ENCODE measurements at regions not wholly inside any gene's neighbourhood (a gene's known extent, or its start where the extent isn't known, plus 50 kb on each side); places are given as distances from the start of the nearest gene placed in this dataset.
A peak's percentile ranks its signal among the peaks of the same experiment; 100 is the strongest.

DNA sequence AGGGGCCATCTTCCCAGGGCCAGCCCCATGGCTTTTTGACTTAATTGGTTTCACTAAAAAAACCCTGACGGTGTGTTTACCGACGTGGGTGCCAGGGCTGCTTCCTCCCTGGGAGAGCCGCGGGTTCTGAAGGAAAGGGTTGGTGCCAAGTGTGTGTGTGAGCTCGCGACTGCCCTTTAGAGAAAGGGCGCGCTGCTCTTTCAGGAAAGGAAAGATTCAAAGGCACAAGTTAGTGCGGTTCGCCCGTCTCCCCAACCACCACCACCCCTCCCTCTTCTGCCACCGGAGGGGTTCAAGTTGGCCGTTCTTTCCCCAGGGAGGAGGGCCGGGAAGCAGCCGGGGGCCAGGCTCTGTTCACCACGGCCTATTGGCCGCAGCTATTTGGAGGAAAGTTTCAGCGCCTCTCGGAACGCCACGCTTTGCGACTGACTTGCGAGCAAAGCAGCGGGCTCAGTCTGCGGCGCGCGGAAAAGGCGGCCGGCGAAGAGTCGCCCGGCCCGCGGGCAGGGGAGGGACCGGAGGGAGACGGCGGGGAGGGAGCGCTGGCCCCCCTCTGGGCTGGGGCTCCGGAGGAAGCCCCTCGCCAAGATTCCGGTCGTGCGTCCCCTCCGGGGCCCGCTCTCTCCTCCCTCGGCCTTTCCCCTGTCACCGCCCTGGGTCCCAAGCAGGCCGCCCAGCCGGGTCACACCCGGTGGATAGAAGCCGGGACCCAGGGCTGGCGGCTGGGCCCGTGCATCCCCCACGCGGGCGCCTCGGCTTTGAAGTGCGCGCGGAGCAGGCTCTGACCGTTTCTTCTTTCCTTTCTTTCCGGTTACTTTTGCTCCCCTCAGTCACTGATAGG, 165.9 kb upstream of the PPP1R3A start:
- H3K4me1 ChIP-seq = peaks cover 0 to 10% (median 4%) of the 10 kb centered on the region in 4 donors
- H3K9me3 ChIP-seq = no peaks in the 10 kb centered on the region
- no peaks in the 10 kb centered on the region for H3K27me3 ChIP-seq
- no peaks in the 10 kb centered on the region for H3K36me3 ChIP-seq
- H3K4me3 ChIP-seq = peak overlapping the region; percentile 51 to 91 (median 75)
- H3K27ac ChIP-seq = peak overlapping the region; percentile 68 to 98 (median 91)
- DNase-seq = peak in 2 of 3 donors; percentile 60 to 75
- peak; percentile 12 to 37 for TF ChIP-seq POLR2A (IDR thresholded peaks at IDR 0.05)
- TF ChIP-seq, protein P1, sequence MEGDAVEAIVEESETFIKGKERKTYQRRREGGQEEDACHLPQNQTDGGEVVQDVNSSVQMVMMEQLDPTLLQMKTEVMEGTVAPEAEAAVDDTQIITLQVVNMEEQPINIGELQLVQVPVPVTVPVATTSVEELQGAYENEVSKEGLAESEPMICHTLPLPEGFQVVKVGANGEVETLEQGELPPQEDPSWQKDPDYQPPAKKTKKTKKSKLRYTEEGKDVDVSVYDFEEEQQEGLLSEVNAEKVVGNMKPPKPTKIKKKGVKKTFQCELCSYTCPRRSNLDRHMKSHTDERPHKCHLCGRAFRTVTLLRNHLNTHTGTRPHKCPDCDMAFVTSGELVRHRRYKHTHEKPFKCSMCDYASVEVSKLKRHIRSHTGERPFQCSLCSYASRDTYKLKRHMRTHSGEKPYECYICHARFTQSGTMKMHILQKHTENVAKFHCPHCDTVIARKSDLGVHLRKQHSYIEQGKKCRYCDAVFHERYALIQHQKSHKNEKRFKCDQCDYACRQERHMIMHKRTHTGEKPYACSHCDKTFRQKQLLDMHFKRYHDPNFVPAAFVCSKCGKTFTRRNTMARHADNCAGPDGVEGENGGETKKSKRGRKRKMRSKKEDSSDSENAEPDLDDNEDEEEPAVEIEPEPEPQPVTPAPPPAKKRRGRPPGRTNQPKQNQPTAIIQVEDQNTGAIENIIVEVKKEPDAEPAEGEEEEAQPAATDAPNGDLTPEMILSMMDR (IDR thresholded peaks at IDR 0.05) = no peak

DNA sequence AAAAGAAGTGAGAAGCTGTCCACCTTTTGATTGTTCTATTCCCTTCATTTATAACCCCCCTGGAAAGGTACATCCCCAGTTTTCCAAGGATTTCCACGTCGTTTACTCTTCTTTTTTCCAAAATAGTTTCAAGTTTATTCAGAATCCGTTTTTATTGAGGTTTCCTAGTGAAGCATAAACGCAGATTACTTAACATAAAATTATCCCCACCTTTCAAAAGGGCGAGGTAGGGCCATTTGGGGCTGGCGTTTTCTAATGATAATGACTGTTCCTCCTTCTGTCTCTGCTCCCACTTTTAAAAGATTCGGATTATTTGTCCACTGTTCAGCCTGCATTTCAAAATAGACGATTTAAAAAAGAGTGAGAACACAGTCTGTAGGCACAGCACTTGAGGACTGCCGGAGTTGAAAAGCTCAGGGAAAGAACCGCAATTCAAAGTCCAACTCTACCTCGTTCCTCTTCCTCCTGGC, 165.2 kb upstream of the PPP1R3A start:
- Histone ChIP-seq H3K4me1 (peaks cover 0 to 10% (median 4%) of the 10 kb centered on the region in 4 donors), H3K4me3 (peak overlapping the region; percentile 51 to 91 (median 75)), H3K36me3 (no peaks in the 10 kb centered on the region), H3K9me3 (no peaks in the 10 kb centered on the region), H3K27me3 (no peaks in the 10 kb centered on the region), H3K27ac (peak overlapping the region; percentile 68 to 98 (median 91))
- TF ChIP-seq, protein P1 (IDR thresholded peaks at IDR 0.05) = no peak
- no peak for TF ChIP-seq POLR2A (IDR thresholded peaks at IDR 0.05)
- DNase-seq = no peak

DNA sequence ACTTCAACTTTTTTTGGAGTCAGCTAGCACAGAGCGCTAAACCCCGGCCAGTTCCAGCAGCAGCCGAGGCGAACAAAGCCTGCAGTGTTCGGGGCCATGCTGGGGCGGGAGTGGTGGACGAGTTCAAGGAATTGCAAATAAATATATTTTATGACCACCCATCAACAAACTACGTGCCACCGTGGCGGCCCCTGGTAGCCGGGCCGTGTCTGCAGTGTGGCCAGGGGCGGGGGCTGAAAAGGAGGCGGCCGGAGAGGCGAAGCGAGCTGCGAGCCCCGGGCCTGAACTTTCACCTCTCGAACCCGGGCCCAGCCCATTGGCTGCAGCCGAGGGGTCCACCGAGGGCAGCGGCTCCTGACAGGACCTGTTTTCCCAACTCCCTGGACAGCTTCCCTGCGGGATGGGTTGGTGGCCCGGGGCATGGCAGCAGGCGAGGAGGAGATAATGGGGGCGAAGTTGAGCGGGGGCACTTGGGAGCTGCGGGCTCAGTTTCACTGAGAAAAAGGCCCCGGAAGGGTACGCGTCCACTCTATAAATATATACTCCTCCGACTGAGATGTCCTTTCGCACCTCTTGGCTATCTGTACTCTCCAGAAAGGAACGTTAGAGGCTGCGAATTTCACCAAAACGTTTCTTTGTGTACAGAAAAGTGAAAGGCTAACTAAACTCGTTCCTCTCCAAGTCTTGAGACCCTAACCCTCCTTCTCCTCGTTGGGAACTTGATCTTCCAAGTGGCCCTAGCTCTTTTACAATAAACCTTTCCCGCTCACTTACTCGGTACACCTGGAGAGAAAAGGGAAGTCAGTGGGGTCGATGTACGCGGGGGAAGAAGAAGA, 164.6 kb upstream of the PPP1R3A start:
- Histone ChIP-seq H3K27me3 (no peaks in the 10 kb centered on the region), H3K36me3 (no peaks in the 10 kb centered on the region), H3K27ac (peak overlapping the region in 3 of 4 donors; percentile 85 to 98 (median 97)), H3K9me3 (no peaks in the 10 kb centered on the region), H3K4me3 (peak overlapping the region; percentile 12 to 91 (median 75)), H3K4me1 (peaks cover 0 to 10% (median 4%) of the 10 kb centered on the region in 4 donors)
- no peak for TF ChIP-seq POLR2A (IDR thresholded peaks at IDR 0.05)
- TF ChIP-seq, protein P1 (IDR thresholded peaks at IDR 0.05) = no peak
- DNase-seq = peak in 2 of 3 donors; percentile 52 to 70

DNA sequence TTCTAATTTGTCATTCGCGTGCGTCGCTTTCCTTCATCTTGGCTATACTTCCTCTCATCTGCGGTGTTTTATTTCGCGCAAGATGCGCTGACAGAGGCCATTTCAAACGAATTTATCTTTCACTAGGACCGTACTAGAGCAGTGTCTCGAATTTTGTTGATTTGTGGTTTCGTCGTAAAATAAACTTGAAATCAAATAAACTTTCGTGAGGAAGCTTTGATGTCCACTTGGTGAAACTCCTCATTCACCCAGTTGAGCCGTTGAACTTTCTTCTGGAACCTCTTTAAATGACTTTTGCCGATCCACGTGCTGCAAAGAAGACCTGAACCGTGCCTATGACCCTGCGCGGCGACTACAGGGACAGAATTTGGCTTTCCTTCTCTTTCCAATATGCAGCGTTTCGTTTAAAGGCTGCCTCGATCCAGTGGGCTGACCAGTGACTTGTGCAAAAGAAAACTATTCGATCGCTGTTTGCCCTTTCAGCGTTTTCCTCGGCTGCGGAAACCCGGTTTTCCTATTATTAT, 163.9 kb upstream of the PPP1R3A start:
- Histone ChIP-seq H3K4me3 (peak overlapping the region; percentile 12 to 91 (median 75)), H3K9me3 (no peaks in the 10 kb centered on the region), H3K4me1 (peaks cover 0 to 10% (median 4%) of the 10 kb centered on the region in 4 donors), H3K36me3 (no peaks in the 10 kb centered on the region), H3K27me3 (no peaks in the 10 kb centered on the region), H3K27ac (peak overlapping the region in 3 of 4 donors; percentile 85 to 98 (median 97))
- no peak for TF ChIP-seq POLR2A (IDR thresholded peaks at IDR 0.05)
- TF ChIP-seq, protein P1 (IDR thresholded peaks at IDR 0.05) = peak in 1 of 6 experiments; percentile 6
- no peak for DNase-seq
